ENCODE measurements at regions not wholly inside any gene's neighbourhood (a gene's known extent, or its start where the extent isn't known, plus 50 kb on each side); places are given as distances from the start of the nearest gene placed in this dataset.
"Not testable (repeated sequence)": the region's sequence is repeated elsewhere in the genome, so short reads cannot be mapped to it uniquely, and the experiment has no call there.

DNA sequence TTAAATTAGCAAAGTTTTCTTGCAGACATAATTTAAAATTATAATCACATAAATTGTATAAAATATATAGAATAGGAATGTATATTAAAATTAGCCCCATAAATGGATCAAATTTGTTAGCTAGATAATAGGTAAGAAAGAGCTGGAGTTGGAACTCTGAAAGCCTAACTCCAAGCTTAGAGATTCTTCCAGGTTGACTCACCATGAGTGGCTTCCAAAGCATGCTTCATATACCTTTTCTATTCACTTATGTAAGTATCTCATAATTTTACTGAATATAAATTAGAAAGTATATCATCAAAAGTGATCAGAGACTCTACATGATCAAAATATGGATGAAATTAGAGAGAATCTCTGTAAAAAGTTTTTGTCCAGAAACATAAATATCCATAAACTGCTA is 320.7 kb upstream of the MAGI2 start:
- H3K27ac ChIP-seq: no peak overlapping the region
- no peak for DNase-seq (ENCODE audit: low spot score)
- H3K4me3 ChIP-seq: no peak overlapping the region
- TF ChIP-seq, protein P1, sequence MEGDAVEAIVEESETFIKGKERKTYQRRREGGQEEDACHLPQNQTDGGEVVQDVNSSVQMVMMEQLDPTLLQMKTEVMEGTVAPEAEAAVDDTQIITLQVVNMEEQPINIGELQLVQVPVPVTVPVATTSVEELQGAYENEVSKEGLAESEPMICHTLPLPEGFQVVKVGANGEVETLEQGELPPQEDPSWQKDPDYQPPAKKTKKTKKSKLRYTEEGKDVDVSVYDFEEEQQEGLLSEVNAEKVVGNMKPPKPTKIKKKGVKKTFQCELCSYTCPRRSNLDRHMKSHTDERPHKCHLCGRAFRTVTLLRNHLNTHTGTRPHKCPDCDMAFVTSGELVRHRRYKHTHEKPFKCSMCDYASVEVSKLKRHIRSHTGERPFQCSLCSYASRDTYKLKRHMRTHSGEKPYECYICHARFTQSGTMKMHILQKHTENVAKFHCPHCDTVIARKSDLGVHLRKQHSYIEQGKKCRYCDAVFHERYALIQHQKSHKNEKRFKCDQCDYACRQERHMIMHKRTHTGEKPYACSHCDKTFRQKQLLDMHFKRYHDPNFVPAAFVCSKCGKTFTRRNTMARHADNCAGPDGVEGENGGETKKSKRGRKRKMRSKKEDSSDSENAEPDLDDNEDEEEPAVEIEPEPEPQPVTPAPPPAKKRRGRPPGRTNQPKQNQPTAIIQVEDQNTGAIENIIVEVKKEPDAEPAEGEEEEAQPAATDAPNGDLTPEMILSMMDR (IDR thresholded peaks at IDR 0.05): no peak

- TF ChIP-seq, protein P1 (IDR thresholded peaks at IDR 0.05): no peak
- Histone ChIP-seq H3K4me3 (no peak overlapping the region), H3K27ac (no peak overlapping the region)
- no peak for DNase-seq (ENCODE audit: low spot score)
Measured at GRCh38 chr7:79770970-79771369, 317.5 kb upstream of the MAGI2 start.

DNA sequence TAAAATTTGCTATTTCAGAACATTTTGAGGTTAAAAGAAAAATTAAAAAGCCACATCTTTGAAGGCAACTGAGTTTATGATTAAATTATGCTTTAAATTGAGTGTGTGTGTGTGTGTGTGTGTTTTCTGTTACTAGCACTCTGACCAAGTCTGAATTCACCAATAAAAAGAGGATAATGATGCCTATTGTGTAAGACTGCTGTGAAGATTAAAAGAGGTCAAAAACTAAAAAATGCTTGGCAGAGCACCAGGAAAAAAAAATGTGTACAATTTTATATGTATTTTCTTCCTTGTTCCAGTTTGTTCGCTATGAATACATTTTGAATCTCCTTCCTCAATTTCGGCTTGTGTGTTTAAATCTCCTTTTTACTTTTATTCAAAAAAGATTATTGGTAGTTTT is 316.6 kb upstream of the MAGI2 start:
- Histone ChIP-seq H3K4me3 (no peak overlapping the region), H3K27ac (no peak overlapping the region)
- DNase-seq (ENCODE audit: low spot score): no peak
- TF ChIP-seq, protein P1 (IDR thresholded peaks at IDR 0.05): no peak

DNA sequence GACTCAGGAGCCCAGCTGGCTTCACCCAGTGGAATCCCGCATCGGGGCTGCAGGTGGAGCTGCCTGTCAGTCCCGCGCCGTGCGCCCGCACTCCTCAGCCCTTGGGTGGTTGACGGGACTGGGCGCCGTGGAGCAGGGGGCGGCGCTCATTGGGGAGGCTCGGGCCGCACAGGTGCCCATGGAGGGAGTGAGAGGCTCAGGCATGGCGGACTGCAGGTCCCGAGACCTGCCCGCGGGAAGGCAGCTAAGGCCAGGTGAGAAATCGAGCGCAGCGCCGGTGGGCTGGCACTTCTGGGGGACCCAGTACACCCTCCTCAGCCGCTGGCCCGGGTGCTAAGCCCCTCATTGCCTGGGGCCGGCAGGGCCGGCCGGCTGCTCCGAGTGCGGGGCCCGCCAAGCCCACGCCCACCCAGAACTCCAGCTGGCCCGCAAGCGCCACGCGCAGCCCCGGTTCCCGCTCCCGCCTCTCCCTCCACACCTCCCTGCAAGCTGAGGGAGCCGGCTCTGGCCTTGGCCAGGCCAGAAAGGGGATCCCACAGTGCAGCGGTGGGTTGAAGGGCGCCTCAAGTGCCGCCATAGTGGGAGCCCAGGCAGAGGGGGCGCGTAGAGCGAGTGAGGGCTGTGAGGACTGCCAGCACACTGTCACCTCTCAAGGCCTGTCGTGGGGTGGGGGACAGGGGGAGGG is 314.6 kb upstream of the MAGI2 start:
- H3K27ac ChIP-seq; DNase-seq (ENCODE audit: low spot score); H3K4me3 ChIP-seq: not testable (repeated sequence)

DNA sequence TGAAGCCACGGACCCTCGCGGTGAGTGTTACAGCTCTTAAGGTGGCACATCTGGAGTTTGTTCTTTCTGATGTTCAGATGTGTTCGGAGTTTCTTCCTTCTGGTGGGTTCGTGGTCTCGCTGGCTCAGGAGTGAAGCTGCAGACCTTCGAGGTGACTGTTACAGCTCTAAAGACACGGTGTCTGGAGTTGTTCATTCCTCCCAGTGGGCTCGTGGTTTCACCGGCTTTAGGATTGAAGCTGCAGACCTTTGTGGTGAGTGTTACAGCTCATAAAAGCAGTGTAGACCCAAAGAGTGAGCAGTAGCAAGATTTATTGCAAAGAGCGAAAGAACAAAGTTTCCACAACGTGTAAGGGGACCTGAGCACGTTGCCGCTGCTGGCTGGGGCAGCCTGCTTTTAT is 313.7 kb upstream of the MAGI2 start:
- H3K27ac ChIP-seq; DNase-seq (ENCODE audit: low spot score); H3K4me3 ChIP-seq: not testable (repeated sequence)

DNA sequence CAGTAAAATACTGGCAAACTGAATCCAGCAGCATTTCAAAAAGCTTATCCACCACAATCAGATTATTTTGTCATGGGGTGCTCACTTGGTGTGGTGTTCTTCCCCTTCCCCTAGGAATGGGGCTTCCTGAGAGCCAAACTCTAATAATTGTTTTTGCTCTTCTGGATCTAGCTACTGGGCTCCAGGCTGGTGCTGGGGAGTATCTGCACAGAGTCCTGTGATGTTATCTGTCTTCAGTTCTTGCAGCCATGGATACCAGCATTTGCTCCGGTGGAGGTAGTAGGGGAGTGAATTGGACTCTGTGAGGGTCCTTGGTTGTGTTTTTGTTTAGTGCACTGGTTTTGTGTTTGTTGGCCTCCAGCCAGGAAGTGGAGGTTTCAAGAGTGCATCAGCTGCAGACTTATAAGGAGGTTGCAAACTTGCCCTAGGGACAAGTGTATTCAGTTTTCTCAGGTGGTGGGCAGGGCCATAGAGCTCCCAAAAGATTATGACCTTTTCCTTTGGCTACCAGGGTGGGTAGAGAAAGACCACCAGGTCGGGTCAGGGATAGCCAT is 308.5 kb upstream of the MAGI2 start:
- TF ChIP-seq, protein P1 (IDR thresholded peaks at IDR 0.05): no peak
- Histone ChIP-seq H3K4me3 (no peak overlapping the region), H3K27ac (no peak overlapping the region)
- no peak for DNase-seq (ENCODE audit: low spot score)

- H3K27ac ChIP-seq; DNase-seq (ENCODE audit: low spot score): not testable (repeated sequence)
Measured at GRCh38 chr7:79750941-79751340, 297.5 kb upstream of the MAGI2 start.

DNA sequence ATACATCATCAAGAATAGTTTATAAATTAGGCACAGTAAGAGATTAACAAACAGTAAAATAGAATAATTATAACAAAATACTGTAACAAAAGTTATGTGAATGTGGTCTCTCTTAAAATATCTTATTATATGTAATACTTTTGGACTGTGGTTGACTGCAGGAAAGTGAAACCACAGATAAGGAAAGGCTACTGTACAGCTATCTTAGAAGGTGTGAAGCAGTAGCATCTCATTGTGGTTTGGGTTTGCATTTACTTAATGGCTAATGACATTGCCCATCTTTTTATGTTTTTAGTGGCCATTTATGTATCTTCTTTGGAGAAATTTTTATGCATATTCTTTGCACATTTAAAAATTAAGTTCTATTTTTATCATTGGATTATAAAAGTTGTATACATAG is 296.4 kb upstream of the MAGI2 start:
- DNase-seq (ENCODE audit: low spot score): no peak
- no peak overlapping the region for H3K4me3 ChIP-seq
- no peak overlapping the region for H3K27ac ChIP-seq
- TF ChIP-seq, protein P1 (IDR thresholded peaks at IDR 0.05): no peak

More at GRCh38 chr7:79750941-79751340, 297.5 kb upstream of the MAGI2 start:
- H3K4me3 ChIP-seq: not testable (repeated sequence)

All from coronary artery (tissue), 2 donors.